ENCODE measurements at regions not wholly inside any gene's neighbourhood (a gene's known extent, or its start where the extent isn't known, plus 50 kb on each side); places are given as distances from the start of the nearest gene placed in this dataset.

DNA sequence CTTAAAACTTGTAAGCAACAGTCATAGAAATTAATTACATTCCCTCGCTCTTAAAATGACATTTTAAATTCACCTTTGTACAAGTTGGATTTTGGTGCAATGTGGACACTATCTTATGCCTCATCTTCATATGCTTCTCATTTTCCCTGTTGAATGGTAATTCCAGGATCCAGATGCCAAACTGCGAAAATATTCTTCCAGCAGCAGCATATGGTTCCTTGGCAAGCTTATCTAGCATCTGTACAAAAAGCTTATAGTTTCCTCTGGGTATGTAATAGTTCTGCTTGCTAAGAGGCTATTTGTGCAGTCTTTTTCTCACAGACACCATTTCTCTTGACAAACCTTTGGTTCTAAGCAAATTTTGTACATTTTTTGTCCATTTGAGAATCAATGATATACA, 2079.7 kb upstream of the AGA start:
- Histone ChIP-seq H3K9me3 (ENCODE audit: insufficient read depth, low read depth, low read length) (no peaks in the 10 kb centered on the region), H3K4me2 (ENCODE audit: low read length) (no peak overlapping the region), H3K79me2 (ENCODE audit: insufficient read depth, low read length) (no peaks in the 10 kb centered on the region), H3K4me1 (ENCODE audit: insufficient read depth, low read length) (no peaks in the 10 kb centered on the region), H3K4me3 (ENCODE audit: insufficient read depth, low read depth, low read length) (no peak overlapping the region), H3K27ac (ENCODE audit: low read depth, low read length) (no peak overlapping the region), H3K27me3 (ENCODE audit: insufficient read depth, low read length) (no peaks in the 10 kb centered on the region), H3K36me3 (ENCODE audit: insufficient read depth, low read length) (no peaks in the 10 kb centered on the region), H3K9ac (ENCODE audit: low read length) (no peak overlapping the region), H2AFZ (ENCODE audit: low read depth, low read length) (no peak overlapping the region), H4K20me1 (ENCODE audit: insufficient read depth, low read length) (no peaks in the 10 kb centered on the region)
- DNase-seq (ENCODE audit: low read depth) (no peak), FAIRE-seq (no peak)
- Mint-ChIP-seq H3K27ac (ENCODE audit: unreplicated experiment) (no peak overlapping the region), H3K27me3 (ENCODE audit: low read depth, unreplicated experiment) (no peaks in the 10 kb centered on the region), H3K4me3 (ENCODE audit: unreplicated experiment) (no peak overlapping the region), H3K4me1 (ENCODE audit: low read depth, unreplicated experiment) (peaks cover 2% of the 10 kb centered on the region), H3K36me3 (ENCODE audit: low read depth, unreplicated experiment) (no peaks in the 10 kb centered on the region), H3K9me3 (ENCODE audit: unreplicated experiment) (no peaks in the 10 kb centered on the region)
- TF ChIP-seq EZH2 (IDR thresholded peaks at IDR 0.05; ENCODE audit: insufficient read depth, low read length): no peak
- TF ChIP-seq, protein P1, sequence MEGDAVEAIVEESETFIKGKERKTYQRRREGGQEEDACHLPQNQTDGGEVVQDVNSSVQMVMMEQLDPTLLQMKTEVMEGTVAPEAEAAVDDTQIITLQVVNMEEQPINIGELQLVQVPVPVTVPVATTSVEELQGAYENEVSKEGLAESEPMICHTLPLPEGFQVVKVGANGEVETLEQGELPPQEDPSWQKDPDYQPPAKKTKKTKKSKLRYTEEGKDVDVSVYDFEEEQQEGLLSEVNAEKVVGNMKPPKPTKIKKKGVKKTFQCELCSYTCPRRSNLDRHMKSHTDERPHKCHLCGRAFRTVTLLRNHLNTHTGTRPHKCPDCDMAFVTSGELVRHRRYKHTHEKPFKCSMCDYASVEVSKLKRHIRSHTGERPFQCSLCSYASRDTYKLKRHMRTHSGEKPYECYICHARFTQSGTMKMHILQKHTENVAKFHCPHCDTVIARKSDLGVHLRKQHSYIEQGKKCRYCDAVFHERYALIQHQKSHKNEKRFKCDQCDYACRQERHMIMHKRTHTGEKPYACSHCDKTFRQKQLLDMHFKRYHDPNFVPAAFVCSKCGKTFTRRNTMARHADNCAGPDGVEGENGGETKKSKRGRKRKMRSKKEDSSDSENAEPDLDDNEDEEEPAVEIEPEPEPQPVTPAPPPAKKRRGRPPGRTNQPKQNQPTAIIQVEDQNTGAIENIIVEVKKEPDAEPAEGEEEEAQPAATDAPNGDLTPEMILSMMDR (IDR thresholded peaks at IDR 0.05; ENCODE audit: insufficient read depth, low read depth, low read length): no peak

DNA sequence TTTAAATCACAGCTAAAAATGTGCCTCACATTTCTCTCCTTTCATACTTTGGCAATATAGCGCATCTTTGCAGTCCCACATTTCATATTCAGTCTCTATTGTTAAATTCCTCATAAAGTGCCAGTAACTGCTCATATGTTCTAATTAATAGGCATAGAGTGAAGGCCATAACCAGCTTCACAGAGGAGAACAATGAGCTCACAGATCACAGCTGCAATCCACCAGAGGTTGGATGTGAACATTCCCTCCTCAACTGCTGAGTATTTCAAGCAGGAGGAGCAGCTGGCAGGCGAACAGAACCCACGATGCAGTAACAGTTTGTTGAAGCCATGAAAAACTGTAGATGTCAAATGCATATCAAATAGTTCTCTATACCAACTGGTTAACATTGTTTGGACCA, 2088.7 kb upstream of the AGA start:
- no peak for TF ChIP-seq EZH2 (IDR thresholded peaks at IDR 0.05; ENCODE audit: insufficient read depth, low read length)
- TF ChIP-seq, protein P1 (IDR thresholded peaks at IDR 0.05; ENCODE audit: insufficient read depth, low read depth, low read length): no peak
- no peak overlapping the region for H3K27ac Mint-ChIP-seq (ENCODE audit: unreplicated experiment)
- H4K20me1 ChIP-seq (ENCODE audit: insufficient read depth, low read length): no peaks in the 10 kb centered on the region
- H3K9me3 Mint-ChIP-seq (ENCODE audit: unreplicated experiment): no peaks in the 10 kb centered on the region
- H3K27ac ChIP-seq (ENCODE audit: low read depth, low read length): no peak overlapping the region
- FAIRE-seq (no peak), DNase-seq (ENCODE audit: low read depth) (no peak)
- H3K79me2 ChIP-seq (ENCODE audit: insufficient read depth, low read length): no peaks in the 10 kb centered on the region
- no peak overlapping the region for H2AFZ ChIP-seq (ENCODE audit: low read depth, low read length)
- H3K9me3 ChIP-seq (ENCODE audit: insufficient read depth, low read depth, low read length): no peaks in the 10 kb centered on the region
- no peak overlapping the region for H3K4me3 ChIP-seq (ENCODE audit: insufficient read depth, low read depth, low read length)
- no peaks in the 10 kb centered on the region for H3K4me1 ChIP-seq (ENCODE audit: insufficient read depth, low read length)
- H3K4me3 Mint-ChIP-seq (ENCODE audit: unreplicated experiment): no peak overlapping the region
- no peaks in the 10 kb centered on the region for H3K36me3 ChIP-seq (ENCODE audit: insufficient read depth, low read length)
- no peak overlapping the region for H3K9ac ChIP-seq (ENCODE audit: low read length)
- H3K4me1 Mint-ChIP-seq (ENCODE audit: low read depth, unreplicated experiment): no peaks in the 10 kb centered on the region
- H3K4me2 ChIP-seq (ENCODE audit: low read length): no peak overlapping the region
- no peaks in the 10 kb centered on the region for H3K36me3 Mint-ChIP-seq (ENCODE audit: low read depth, unreplicated experiment)
- H3K27me3 Mint-ChIP-seq (ENCODE audit: low read depth, unreplicated experiment): no peaks in the 10 kb centered on the region
- no peaks in the 10 kb centered on the region for H3K27me3 ChIP-seq (ENCODE audit: insufficient read depth, low read length)

DNA sequence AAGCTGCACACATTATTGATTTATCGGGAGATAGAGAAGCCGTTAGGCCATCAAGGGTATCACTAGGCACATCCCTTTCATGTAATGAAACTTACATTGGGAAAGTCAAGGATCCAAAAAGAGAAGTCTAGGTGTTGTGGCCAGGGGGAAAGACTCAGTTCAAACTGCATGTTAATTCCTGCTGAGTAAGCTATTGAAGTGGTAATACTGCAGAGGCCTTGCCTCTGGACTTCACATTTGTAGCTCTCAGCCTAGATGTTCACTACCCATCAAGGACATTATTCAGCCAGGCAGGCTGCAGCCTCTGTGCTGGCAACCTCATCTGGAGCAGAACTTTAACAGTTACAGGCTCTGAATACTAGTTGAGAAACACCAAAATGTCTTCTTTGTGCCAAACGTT, 2094.5 kb upstream of the AGA start:
- DNase-seq (ENCODE audit: low read depth) (no peak), FAIRE-seq (no peak)
- H3K4me1 Mint-ChIP-seq (ENCODE audit: low read depth, unreplicated experiment): peaks cover 5% of the 10 kb centered on the region
- no peaks in the 10 kb centered on the region for H3K4me1 ChIP-seq (ENCODE audit: insufficient read depth, low read length)
- no peaks in the 10 kb centered on the region for H3K79me2 ChIP-seq (ENCODE audit: insufficient read depth, low read length)
- H3K27ac Mint-ChIP-seq (ENCODE audit: unreplicated experiment): no peak overlapping the region
- H3K4me3 ChIP-seq (ENCODE audit: insufficient read depth, low read depth, low read length): no peak overlapping the region
- TF ChIP-seq, protein P1 (IDR thresholded peaks at IDR 0.05; ENCODE audit: insufficient read depth, low read depth, low read length): no peak
- TF ChIP-seq EZH2 (IDR thresholded peaks at IDR 0.05; ENCODE audit: insufficient read depth, low read length): no peak
- H3K27ac ChIP-seq (ENCODE audit: low read depth, low read length): no peak overlapping the region
- H3K4me2 ChIP-seq (ENCODE audit: low read length): no peak overlapping the region
- no peaks in the 10 kb centered on the region for H3K27me3 Mint-ChIP-seq (ENCODE audit: low read depth, unreplicated experiment)
- H3K9ac ChIP-seq (ENCODE audit: low read length): no peak overlapping the region
- no peaks in the 10 kb centered on the region for H3K27me3 ChIP-seq (ENCODE audit: insufficient read depth, low read length)
- no peaks in the 10 kb centered on the region for H3K9me3 Mint-ChIP-seq (ENCODE audit: unreplicated experiment)
- no peaks in the 10 kb centered on the region for H3K36me3 Mint-ChIP-seq (ENCODE audit: low read depth, unreplicated experiment)
- H4K20me1 ChIP-seq (ENCODE audit: insufficient read depth, low read length): no peaks in the 10 kb centered on the region
- no peaks in the 10 kb centered on the region for H3K36me3 ChIP-seq (ENCODE audit: insufficient read depth, low read length)
- no peak overlapping the region for H2AFZ ChIP-seq (ENCODE audit: low read depth, low read length)
- H3K9me3 ChIP-seq (ENCODE audit: insufficient read depth, low read depth, low read length): no peaks in the 10 kb centered on the region
- no peak overlapping the region for H3K4me3 Mint-ChIP-seq (ENCODE audit: unreplicated experiment)
